ENCODE measurements at regions not wholly inside any gene's neighbourhood (a gene's known extent, or its start where the extent isn't known, plus 50 kb on each side); places are given as distances from the start of the nearest gene placed in this dataset.
"Not testable (repeated sequence)": the region's sequence is repeated elsewhere in the genome, so short reads cannot be mapped to it uniquely, and the experiment has no call there.

GRCh38 chr4:8965896-8966295, 94.3 kb upstream of the HMX1 start:
- DNase-seq, result not testable (repeated sequence)

DNA sequence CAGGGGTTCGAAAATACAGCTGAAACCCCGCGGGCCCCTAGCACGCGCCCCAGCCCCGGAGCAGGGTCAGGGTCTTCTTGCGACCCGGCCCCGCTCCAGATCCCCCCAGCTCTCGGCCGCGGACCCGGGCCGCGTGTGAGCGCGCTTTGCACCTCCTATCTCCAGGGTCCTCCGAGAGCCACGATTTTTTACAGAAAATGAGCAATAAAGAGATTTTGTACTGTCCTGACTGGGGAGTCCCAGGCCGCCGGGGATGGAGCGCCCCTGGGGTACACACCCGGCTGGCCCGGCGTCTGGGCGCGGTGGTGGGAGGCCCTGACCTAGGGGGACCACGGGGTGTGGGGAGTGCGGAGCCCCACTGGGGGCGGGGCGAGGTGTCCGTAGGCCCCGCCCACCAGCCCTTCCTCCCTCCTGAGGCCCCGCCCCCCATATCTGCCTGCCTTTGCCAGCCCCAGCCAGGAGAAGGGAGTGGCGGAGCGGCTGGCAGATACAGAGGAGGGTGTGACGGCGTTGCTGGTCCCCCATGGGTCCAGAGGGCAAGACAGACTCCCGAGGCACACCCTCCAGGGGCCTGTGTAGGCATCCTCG, 92.7 kb upstream of the HMX1 start:
- peak; percentile 4 for DNase-seq

- DNase-seq, result not testable (repeated sequence)
Measured at GRCh38 chr4:8963533-8963932, 91.9 kb upstream of the HMX1 start.

- peak; percentile 32 for DNase-seq
Measured at GRCh38 chr4:8961343-8961742, 89.7 kb upstream of the HMX1 start.

- not testable (repeated sequence) for DNase-seq
Measured at GRCh38 chr4:8959471-8959870, 87.8 kb upstream of the HMX1 start.

- DNase-seq, result not testable (repeated sequence)
Measured at GRCh38 chr4:8954001-8954400, 82.4 kb upstream of the HMX1 start.

GRCh38 chr4:8952791-8953190, 81.2 kb upstream of the HMX1 start:
- DNase-seq, result not testable (repeated sequence)

DNA sequence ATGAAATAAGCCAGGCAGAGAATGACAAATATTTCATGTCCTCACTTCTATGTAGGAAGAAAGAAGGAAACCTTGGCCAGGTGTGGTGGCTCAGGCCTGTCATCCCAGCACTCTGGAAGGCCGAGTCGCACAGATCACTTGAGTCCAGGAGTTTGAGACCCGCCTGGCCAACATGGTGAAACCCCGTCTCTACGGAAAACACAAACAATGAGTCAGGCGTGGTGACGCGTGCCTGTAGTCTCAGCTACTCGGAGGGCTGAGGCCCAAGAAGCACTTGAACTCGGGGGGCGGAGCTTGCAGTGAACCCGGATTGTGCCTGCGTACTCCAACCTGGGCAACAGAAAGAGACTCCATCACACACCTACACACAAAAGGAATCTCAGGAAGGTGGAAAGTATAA, 80.5 kb upstream of the HMX1 start:
- DNase-seq, result not testable (repeated sequence)

DNA sequence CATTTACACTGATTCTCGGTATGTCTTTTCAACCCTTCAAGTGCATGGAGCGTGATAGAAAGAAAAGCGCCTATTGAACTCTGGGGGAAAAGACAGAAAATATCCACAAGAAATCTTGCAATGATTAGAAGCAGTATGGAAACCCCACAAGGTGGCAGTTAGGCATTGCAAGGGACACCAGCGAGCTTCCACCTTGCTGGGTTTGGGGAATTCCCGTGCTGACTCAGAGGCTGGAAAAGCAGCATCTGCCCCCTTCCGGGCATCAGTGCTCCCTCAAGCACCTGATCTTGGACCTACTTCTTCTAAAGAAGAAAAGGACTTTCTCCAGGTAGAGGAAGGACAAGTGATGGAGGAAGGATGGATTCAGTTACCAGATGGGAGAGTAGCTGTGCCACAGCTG, 73.9 kb upstream of the HMX1 start:
- not testable (repeated sequence) for DNase-seq

- not testable (repeated sequence) for DNase-seq
Measured at GRCh38 chr4:8943367-8943766, 71.7 kb upstream of the HMX1 start.

DNA sequence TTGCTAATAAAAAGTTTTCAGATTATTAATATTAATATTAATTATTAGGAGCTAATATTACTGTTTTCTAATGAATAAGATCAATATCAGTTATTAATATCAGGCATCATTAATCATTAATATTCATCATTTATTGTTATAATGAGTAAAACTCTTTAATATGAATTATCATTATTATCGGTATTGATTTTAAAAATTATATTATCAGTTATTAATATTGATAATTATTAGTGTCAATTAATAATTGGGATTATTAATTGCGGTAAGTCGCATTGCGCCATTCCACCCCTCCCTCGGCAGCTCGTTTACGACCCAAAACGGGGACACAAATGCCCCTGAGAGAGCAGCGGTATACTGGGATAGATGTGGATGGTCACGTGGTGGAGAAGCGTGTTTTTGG, 70.4 kb upstream of the HMX1 start:
- not testable (repeated sequence) for DNase-seq

- not testable (repeated sequence) for DNase-seq
Measured at GRCh38 chr4:8941492-8941805, 69.8 kb upstream of the HMX1 start.

DNA sequence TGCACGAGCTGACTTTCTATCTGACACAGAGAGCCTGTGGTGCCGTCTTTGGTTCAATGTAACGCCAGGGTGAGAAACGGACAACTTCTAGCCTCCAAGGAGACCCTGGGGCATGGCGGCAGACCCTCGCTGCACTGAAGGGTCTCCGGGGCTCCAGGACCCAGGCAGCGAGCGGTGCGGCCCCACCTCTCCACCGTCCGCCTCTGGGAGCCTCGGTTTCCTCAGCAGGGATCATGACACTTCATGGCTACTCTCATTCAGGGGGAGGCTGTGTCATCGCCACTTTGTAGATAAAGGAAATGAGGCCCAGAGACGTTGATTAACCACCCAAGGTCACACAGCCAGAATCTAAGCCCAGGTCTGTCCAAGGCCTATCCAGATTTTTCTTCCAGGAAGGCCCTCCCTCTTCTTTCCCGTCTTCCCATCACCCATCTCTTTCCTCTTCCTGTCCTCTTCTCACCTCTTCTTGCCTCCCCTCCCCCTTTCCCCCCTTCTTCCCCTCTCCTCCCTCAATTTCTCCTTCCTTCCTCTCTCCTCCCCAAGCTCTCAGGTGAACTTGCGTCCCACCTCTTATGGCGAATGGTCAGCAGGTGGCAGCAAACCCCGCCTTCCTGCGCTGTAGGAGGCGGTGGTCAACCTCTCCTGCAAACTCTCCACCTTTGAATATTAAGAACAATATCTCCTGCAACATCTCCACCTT, 69.3 kb upstream of the HMX1 start:
- DNase-seq, result no peak

DNA sequence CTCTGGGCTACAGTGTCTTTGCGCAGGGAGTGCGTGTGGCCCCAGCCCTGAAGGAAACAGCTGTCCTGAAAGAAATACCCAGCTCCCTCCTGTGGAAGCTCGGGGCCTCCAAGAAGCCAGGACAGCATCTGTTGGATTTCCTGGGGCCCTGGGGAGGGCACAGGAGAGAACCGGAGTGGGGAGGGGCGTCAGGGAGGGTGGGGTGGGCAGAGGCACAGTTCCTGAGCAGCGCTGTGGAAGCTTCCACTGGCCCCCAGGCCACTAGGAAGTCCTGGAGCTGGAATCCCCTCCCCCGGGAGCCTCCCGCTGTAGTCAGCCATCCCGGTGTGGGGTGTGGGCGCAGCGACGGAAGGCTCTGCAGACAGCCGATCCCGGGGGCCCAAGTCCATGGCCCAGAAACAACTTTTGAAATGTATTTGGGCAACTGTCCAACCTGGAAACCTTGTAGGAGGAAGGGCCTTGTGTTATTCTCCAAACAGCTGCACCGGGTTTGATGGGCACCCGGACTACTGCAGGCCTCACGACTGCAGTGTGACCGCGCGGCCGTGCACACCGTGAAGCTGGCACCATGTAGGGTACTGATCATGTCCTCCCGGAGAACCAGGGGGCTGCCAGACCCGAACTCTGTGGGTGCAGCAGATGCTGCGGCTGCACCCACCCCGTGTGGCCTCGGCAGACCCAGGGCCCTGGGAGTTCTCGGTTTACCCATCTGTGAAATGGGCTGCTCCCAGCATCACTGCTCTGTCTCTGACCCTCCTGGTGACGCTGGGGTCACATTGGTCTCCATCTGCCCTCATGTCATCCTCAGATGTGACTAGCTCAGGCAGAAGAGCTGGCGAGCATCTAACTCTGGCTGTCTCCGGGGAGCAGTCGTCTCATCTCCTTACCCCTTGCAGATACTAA, 68.5 kb upstream of the HMX1 start:
- DNase-seq, result no peak

DNA sequence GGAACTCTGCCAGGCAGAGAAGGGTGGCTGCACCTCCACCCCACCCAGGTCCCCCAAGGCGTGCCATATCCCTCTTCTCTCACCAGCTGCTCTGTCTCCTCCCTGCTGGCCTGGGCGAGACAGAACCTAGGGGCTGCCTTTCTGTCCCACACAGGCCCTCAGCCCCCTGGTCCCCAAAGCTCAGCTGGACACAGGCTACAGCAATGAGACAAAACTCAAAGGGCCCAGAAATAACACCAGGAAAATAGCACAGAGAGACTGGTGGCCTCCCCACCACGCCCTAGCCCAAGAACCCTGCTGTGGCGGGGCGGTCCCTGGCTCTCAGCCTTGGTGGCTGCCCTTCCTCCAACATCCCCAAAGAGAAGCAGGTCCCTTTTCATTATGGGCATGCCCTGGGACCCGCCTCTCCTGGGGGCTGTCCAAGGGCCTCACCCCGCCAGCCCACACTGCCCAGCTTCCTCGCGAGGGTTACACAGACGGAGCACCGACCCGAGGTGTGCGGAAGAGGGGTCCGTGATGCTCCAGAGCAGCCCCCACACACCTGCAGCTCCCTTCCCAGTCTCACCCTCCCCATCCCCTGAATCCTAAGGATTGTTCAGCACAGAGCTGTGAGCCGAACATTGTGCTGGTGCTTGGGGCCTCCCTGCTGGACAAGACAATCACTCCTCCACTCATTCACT, 67.7 kb upstream of the HMX1 start:
- no peak for DNase-seq

DNA sequence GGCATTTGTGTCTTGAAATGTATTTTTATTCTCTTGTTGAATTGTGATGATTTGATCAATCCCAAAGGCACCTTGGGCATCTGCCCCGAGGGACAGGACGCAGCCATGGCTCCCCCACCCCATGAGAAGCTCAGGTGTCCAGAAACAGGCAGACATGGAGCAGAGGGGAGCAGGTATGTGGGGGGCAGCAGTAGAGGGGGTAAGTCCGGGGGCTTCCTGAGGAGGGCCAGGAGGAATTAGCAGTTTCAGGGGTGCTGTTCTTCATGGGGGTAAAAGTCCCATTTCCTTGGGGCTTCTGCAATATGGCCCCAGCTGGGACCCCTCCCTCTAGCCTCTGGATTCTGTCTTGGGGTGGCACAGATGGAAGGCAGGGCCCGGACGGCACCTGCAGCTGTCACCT, 67.0 kb upstream of the HMX1 start:
- DNase-seq, result no peak

- DNase-seq, result no peak
Measured at GRCh38 chr4:8938137-8938536, 66.5 kb upstream of the HMX1 start.

GRCh38 chr4:8932884-8933283, 61.2 kb upstream of the HMX1 start:
- DNase-seq, result no peak

DNA sequence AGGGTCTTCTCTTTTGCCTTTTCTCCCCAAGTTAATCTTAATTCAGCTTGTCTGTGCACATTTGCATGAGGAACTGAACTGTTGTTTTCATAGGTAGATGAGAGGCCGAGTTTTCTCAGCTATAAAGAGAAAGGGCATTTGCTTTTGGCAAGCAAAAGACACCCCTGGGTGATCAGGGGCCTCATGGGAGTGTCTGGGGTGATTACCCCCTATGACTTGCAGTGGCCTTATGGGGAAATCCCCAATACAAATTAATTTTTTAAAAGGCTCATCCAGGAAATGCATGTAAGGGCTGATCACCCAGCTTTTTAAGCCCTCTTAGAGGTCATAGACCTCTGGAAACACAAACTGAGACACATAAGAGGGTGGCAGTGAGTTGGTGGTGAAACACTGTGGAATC, 56.4 kb upstream of the HMX1 start:
- no peak for DNase-seq

DNA sequence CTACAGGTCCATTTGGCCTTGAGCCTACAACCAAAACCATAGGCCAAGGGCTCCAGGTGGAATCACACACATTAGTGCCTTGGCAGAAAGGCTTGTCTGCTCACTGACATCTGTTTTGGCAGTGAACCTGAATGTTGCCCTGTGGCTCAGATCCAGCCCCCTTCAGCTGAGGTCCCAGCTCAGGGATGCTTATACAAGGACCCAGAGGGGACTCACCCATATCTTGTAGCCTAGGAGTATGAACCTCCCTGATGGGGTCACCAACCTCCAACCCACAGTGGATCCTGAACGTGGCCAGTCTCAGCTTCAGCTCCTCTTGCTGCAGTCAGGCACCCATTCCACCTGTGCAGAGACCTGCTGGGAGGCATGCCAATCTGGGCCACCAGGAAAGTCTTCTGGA, 50.8 kb upstream of the HMX1 start:
- DNase-seq, result no peak

DNA sequence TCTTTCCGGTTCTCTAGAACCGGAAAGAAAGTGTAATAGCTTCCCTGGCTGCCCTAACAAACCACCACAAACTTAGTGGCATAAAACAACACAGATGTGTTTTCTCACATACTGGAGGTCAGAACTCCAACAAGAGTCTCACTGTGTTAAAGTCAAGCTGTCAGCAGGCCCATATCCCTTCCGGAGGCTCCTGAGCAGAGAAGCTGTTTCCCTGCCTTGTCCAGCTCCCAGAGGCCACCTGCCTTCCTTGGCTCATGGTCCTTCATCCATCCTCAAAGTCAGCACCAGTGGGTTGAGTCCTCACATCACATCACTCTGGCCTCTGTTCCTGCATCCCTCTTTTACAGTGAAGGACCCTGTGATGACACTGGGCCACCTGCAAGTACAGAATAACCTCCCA, 49.8 kb upstream of the HMX1 start:
- DNase-seq, result no peak

All from stimulated activated CD4-positive, alpha-beta T cell treated with anti-CD3 and anti-CD28 coated beads, Interleukin-12 subunit alpha, Interleukin-12 subunit beta, amount 100 ng/mL, for 4 hours (primary cell).